MCF 10A (cell line): ENCODE measurements at regions not wholly inside any gene's neighbourhood (a gene's known extent, or its start where the extent isn't known, plus 50 kb on each side); places are given as distances from the start of the nearest gene placed in this dataset.

ENCODE experiments used
- BruUV-seq: library from RNA; stranded (reverse); fragments of 400-500 nt; replicated peaks from 2 replicates; lab custom pipeline; 2021; lab: Mats Ljungman, UMichigan
- CTCF ChIA-PET: fragments of 300-600 bp; sonication (Branson Sonifier 250); formaldehyde crosslinking; extraction: SDS; loops from one replicate; lab custom pipeline; 2021; ENCODE audit warnings: antibody characterized with exemption, inconsistent platforms; lab: Yijun Ruan, JAX
- POLR2A ChIA-PET: fragments of 300-600, 350-650 bp; sonication (Branson Sonifier 250); formaldehyde crosslinking; extraction: SDS; loops from one replicate; lab custom pipeline; 2020; ENCODE audit warnings: antibody characterized with exemption, inconsistent platforms; lab: Yijun Ruan, JAX
- DNase-seq: peaks from one replicate; pipeline ENCODE4 v3.0.0-alpha.2; 2018; ENCODE audit not compliant: unreplicated experiment
- H3K27ac Mint-ChIP-seq: one replicate; pipeline ENCODE4 v1.8.0; 2022; ENCODE audit warnings: mild to moderate bottlenecking, low read depth, mixed read lengths; ENCODE audit not compliant: unreplicated experiment
- H3K27me3 Mint-ChIP-seq: one replicate; pipeline ENCODE4 v1.8.0; 2022; ENCODE audit warnings: mixed read lengths; ENCODE audit not compliant: insufficient read depth, unreplicated experiment
- H3K36me3 Mint-ChIP-seq: one replicate; pipeline ENCODE4 v1.8.0; 2022; ENCODE audit warnings: mild to moderate bottlenecking, moderate library complexity, mixed read lengths; ENCODE audit not compliant: insufficient read depth, unreplicated experiment
- H3K4me1 Mint-ChIP-seq: one replicate; pipeline ENCODE4 v1.8.0; 2022; ENCODE audit warnings: mixed read lengths; ENCODE audit not compliant: insufficient read depth, unreplicated experiment
- H3K4me3 Mint-ChIP-seq: one replicate; pipeline ENCODE4 v1.8.0; 2022; ENCODE audit warnings: mild to moderate bottlenecking, moderate library complexity, mixed read lengths; ENCODE audit not compliant: unreplicated experiment
- H3K9me3 Mint-ChIP-seq: one replicate; pipeline ENCODE4 v1.8.0; 2022; ENCODE audit warnings: mixed read lengths; ENCODE audit not compliant: unreplicated experiment
- CTCF ChIP-seq: fragments of 200-600 bp; IDR thresholded peaks from one replicate; pipeline ENCODE4 v1.8.0; 2022; ENCODE audit warnings: antibody characterized with exemption, mild to moderate bottlenecking; ENCODE audit not compliant: unreplicated experiment
- intact Hi-C: fragments of 100-400 bp; cut with micrococcal nuclease; formaldehyde crosslinking; loops from 2 replicates; pipeline ENCODE4 v1.14.1; 2022

- no TSS peak for BruUV-seq
- no peaks in the 10 kb centered on the region for H3K36me3 Mint-ChIP-seq
- ChIA-PET POLR2A (no interaction called here), CTCF (no interaction called here)
- no peak for DNase-seq
- no peak overlapping the region for H3K4me3 Mint-ChIP-seq
- H3K9me3 Mint-ChIP-seq: peaks cover 16% of the 10 kb centered on the region
- H3K27me3 Mint-ChIP-seq: no peaks in the 10 kb centered on the region
- intact Hi-C loops: no loop called here
- H3K4me1 Mint-ChIP-seq: no peaks in the 10 kb centered on the region
- H3K27ac Mint-ChIP-seq: no peak overlapping the region
- TF ChIP-seq CTCF: no peak
These were observed 647.0 kb upstream of the IMPG1 start for GRCh38 chr6:76719449-76719848.

DNA sequence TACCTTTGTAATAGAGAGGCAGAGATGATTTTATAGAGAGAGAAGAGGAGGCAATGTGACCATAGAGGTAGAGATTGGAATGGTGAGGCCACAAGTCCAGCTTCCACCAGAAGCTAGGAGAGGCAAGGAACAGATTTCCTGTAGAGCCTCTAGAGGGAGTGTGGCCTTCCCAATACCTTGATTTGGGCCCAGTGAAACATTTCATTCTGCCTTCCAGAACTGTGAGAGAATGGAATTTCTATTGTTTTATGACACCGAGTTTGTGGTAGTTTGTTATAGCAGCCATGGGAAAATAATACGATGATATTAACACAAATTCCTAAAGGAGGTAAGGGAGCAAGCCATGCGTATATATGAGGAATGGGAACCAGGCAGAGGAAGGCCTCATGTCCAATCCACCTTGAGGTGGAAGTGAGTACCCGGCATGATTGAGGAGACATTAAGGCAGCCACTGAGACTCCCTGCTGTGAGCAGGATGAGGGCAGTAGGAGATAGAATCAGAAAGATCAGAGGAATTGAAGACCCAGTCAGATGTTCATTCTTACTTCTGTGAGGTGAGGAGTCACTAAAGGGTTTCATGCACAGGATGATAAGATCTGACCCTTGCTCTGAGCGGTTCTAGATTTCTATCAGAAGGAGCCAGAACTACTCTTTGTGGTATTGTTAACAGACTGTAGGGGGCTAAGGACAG lies 636.3 kb upstream of the IMPG1 start:
- Mint-ChIP-seq H3K36me3 (no peaks in the 10 kb centered on the region), H3K4me3 (no peak overlapping the region), H3K4me1 (peaks cover 4% of the 10 kb centered on the region), H3K27me3 (no peaks in the 10 kb centered on the region), H3K27ac (no peak overlapping the region), H3K9me3 (no peaks in the 10 kb centered on the region)
- TF ChIP-seq CTCF: no peak
- CTCF ChIA-PET: interaction anchor here (0.7 to 1.0 kb wide), 3 partner anchors 18 to 477 kb away, joined by 3 read pairs; no protein-coding TSS in a partner anchor
- no TSS peak for BruUV-seq
- intact Hi-C loops: no loop called here
- DNase-seq: no peak
- POLR2A ChIA-PET: interaction anchor here (0.7 kb wide), 1 partner anchor 763 kb away, joined by 3 read pairs; no protein-coding TSS in a partner anchor

DNA sequence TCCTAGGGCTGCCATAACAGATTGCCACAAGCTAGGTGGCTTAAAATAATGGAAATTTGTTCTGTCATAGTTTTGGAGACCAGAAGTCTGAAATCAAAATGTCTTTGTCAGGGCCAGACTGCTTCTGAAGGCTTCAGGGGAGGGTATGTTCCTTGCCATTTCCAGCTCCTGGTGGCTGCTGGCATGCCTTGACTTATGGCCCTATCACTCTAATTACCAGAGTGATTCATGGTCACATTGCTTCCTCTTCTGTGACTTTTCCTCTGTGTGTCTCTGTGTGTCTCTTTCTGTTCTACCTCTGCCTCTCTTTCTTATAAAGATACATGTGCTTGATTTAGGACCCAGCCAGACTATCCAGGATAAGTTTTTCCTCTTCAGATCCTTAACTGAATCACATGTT lies 635.2 kb upstream of the IMPG1 start:
- Mint-ChIP-seq H3K9me3 (no peaks in the 10 kb centered on the region), H3K36me3 (no peaks in the 10 kb centered on the region), H3K27ac (no peak overlapping the region), H3K27me3 (no peaks in the 10 kb centered on the region), H3K4me1 (peaks cover 9% of the 10 kb centered on the region), H3K4me3 (no peak overlapping the region)
- intact Hi-C loops: no loop called here
- DNase-seq: no peak
- no TSS peak for BruUV-seq
- ChIA-PET POLR2A (no interaction called here), CTCF (no interaction called here)
- no peak for TF ChIP-seq CTCF

GRCh38 chr6:76706631-76707030 lies 634.2 kb upstream of the IMPG1 start:
- no peaks in the 10 kb centered on the region for H3K9me3 Mint-ChIP-seq
- ChIA-PET POLR2A (no interaction called here), CTCF (no interaction called here)
- H3K27me3 Mint-ChIP-seq: no peaks in the 10 kb centered on the region
- no peak overlapping the region for H3K4me3 Mint-ChIP-seq
- no TSS peak for BruUV-seq
- DNase-seq: no peak
- peaks cover 15% of the 10 kb centered on the region for H3K4me1 Mint-ChIP-seq
- intact Hi-C loops: no loop called here
- H3K27ac Mint-ChIP-seq: no peak overlapping the region
- no peaks in the 10 kb centered on the region for H3K36me3 Mint-ChIP-seq
- no peak for TF ChIP-seq CTCF
